GM21717 (cell line): ENCODE measurements at regions not wholly inside any gene's neighbourhood (a gene's known extent, or its start where the extent isn't known, plus 50 kb on each side); places are given as distances from the start of the nearest gene placed in this dataset.

Experiments
- ATAC-seq: cut with Tn5 transposase; IDR thresholded peaks from one replicate; pipeline ENCODE4 v1.9.1; 2021; ENCODE audit warnings: mild to moderate bottlenecking, moderate library complexity; ENCODE audit not compliant: unreplicated experiment

GRCh38 chr3:127033171-127033570 is 50.3 kb downstream of the PLXNA1 start:
- ATAC-seq = no peak

DNA sequence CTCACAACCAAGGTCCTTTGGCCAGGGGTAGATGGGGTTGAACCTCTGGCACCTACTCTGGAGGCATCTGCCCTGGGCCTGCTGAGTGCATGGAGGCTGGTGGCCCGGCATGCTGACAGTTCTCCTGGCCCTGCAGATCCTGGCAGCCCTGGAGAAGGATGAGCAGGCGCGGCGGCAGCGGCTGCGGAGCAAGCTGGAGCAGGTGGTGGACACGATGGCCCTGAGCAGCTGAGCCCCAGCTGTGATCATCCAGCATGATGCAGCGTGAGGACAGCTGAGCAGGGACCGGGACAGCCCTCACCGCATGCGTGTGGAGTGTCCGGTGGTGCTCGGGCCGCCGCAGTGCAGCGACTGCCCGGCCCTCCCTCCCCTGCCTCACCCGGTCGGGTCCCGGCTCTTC is 50.9 kb downstream of the PLXNA1 start:
- ATAC-seq = no peak

DNA sequence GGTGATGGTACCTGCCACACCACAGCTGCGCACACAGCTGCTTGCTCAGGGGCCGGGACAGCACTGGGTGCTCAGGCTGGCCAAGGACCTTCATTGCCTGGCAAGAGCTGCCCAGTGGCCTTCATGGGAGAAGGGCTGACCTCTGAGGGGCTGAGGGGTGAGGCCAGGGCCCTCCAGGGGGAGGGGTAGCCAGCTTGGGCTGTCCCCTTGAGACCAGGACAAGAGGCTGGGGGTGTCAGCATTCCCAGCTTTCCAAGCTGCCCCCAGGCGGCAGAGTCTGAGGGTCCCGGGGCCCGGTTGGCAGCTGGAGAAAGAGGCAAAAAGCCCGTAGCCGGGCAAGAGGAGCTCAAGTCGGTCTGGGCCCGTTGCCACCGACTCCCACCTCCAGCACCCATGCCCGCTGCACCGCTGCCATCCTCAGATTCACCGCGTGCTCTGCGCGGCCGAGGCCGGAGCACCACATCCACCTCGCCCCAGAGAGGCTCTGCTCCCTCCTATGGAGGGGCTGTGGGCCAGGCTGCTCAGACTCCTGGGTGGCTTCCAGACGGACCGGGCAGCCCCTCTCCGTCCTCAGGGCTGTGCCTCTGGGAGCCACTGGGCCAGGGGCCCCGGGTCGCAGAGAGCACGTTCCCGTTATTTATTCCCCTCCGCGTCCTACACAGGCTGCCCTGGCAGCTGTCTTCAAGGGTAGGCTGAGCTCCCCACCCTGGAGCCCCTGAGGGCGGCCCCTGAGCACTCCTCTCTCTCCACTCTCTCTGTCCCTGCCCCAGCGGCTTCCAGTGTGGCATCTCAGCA is 51.5 kb downstream of the PLXNA1 start:
- ATAC-seq = no peak

DNA sequence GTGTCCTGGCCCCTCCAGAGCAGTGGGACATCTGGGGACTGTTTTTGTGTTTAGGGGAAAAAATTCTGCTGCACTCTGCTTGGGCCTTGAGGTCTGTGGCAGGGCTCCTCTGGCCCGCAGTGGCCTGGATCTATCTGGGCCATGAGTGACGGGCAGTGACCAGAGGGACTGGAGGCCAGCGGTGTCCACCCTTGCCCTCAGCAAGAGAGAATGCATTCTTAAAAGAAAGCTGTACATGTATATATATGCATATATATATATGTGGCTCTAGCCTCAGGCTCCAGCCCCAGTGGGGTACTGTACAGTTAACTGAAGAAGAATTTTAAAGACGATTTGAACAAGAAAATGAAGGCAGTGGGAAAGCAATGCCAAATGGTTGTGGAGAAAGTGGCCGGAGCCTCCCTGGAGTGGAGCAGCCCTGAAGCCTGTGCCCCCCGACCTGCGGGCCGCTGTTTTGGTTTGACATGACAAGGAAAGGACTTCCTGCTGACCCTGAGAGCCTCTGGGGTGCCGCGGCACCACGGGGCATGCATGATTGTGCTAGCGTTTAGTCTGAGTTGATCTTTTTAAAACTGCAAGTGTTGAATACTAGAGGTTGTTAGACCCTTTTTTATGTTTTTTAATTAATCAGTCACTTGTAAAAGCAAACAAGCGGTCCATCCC is 52.2 kb downstream of the PLXNA1 start:
- no peak for ATAC-seq

- ATAC-seq = no peak
These were observed 52.8 kb downstream of the PLXNA1 start for GRCh38 chr3:127035677-127036076.

- ATAC-seq = no peak
These were observed 53.5 kb downstream of the PLXNA1 start for GRCh38 chr3:127036209-127037020.

GRCh38 chr3:127037021-127037400 is 54.1 kb downstream of the PLXNA1 start:
- no peak for ATAC-seq

GRCh38 chr3:127037418-127037841 is 54.5 kb downstream of the PLXNA1 start:
- no peak for ATAC-seq

- ATAC-seq = no peak
These were observed 55.1 kb downstream of the PLXNA1 start for GRCh38 chr3:127037971-127038446.

- ATAC-seq = no peak
These were observed 55.6 kb downstream of the PLXNA1 start for GRCh38 chr3:127038466-127038865.

- no peak for ATAC-seq
These were observed 56.1 kb downstream of the PLXNA1 start for GRCh38 chr3:127038923-127039581.

DNA sequence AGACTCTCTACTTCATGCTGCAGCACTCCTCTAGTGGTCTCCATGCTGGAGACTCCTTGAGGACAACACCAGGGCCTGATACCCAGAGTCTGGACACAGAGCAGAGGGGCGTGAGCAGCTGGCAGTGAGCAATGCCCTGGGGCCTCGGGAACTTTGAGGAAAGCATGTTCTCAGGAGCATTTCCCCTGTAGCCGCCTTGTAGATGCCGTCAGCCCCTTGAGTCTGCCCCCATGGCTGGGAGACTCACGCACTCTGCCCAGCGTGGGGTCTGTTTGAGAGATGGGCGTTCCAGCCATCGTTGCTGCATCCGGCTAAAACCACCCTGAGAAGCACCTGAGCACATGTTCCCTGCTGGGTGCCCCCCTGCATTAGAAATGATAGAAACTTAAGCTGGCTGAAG is 56.8 kb downstream of the PLXNA1 start:
- ATAC-seq = no peak

DNA sequence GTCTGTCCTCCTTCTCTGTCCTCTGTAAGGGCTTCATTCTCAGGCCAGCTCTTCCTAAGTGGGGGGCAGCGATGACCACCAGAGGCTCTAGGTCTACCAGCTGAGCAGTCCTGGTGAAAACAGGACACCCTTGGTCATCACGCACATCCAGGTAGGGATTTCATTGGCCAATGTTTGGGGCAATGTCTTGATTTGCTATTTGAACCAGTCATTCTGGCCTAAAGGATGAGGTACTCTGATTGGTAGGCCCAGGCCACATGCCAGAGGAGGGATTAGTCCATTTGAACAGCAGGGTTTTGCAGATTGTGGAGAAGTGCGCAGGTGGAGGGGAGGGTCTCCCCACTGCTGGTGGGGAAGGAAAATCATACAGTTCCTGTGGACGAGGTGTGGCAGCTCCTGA is 57.3 kb downstream of the PLXNA1 start:
- no peak for ATAC-seq

DNA sequence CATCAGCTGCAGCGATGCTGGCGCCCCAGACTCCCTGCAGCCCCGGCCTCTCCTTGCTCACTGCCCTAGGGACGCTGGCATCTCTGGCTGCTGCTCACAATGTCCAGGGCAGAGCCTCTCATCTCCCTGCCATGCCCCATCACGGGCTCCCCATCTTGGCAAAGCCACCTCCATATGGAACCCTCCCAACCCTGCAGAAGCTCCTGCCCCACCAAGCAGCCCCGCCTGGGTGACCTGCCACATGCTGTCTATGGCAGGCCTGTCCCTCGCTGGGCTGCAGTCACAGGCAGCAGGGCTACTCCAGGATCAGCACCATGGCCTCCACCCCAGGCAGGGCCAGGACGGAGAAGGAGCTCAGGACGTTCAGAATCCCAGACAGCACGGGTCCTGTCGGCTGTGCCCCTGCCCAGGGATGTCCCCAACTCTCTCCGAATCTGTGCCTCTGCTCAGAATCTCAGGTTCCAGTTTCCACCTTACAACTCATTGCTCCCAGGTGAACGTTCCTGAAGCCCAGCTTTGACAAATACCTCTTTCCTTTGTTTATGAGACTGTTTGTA is 58.4 kb downstream of the PLXNA1 start:
- no peak for ATAC-seq

GRCh38 chr3:127041933-127042332 is 59.0 kb downstream of the PLXNA1 start:
- no peak for ATAC-seq

DNA sequence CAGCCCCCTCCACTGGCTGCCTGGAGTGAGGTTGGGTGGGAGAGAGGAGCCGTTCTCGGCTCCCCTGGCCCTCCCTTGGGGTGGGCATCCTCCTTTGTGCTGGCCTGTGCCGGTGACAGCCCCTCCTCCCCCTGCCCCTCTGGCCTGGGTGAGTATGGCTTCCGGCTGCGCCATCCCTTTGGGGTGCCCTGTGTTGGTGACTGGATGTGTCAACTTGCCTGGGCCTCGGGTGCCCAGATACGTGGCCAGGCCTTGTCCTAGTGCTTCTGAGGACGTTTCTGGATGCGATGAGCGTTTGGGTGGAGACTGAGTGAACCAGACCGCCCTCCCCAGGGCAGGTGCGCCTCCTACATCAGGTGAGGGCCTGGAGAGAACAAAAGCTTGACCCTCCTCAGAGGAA is 59.7 kb downstream of the PLXNA1 start:
- no peak for ATAC-seq

DNA sequence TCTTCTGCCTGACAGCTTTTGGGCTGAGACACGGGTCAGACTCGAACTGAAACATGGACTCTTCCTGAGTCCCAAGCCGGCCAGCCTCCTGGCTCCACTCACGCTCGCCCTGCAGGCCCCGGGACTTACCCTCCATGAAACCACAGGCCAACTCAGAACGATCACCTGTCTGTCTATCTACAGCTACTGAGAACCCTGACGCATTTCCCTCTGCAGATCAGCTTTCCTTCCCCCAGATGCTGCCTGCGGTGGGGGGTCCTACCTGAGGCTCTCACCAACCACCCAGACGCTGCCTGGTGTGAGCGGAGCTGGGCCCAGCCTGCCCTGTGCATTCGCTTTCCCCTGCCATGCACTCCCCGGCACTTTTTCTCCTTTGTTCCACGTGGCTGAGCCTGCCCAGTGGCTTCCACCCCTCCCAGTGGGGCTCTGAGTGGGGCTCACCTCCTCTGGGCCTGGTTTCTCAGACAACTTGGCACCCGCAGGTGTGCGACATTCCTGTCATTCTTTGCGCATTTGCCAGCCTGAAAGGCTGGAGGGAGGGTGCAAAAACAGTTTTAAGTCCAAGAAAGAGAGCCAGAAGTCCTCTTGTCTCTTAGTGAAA is 60.2 kb downstream of the PLXNA1 start:
- ATAC-seq = no peak

DNA sequence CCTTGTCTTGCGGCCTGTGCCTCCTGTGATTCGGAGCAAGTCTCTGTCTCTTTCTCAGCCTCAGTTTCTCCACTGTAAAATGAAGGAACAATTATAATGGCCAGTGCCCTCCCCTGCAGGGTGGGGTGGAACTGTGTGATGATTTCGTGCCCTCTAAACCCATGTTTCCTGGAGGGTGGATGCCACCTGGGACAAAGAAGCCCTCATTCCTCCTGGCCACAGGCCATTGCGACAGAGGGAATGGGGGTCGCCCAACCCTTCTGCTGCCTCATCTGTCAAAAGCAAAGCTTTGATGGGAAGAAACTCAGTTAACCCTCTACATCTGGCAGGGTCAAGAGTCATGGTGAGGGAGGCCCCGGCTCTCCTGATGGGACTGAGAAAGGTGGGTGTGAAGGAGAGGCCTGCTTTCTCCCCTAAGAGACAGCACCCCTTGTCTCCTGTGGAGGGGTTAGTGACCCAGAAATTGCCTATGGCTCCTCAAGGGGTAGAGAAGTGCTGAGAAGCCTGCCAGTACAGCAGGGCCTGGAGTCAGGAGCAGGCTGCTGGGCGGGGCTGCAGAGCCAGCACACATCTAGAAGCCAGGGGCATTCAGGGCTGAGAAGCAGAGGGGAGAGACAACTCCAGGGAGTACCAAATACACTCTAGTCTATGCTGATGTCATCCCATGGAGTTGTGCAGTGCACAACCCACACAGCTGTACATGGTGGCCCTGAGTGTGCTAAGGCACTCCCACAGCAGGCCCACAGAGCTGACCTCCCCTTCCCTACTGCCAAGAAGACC is 61.0 kb downstream of the PLXNA1 start:
- ATAC-seq = no peak

DNA sequence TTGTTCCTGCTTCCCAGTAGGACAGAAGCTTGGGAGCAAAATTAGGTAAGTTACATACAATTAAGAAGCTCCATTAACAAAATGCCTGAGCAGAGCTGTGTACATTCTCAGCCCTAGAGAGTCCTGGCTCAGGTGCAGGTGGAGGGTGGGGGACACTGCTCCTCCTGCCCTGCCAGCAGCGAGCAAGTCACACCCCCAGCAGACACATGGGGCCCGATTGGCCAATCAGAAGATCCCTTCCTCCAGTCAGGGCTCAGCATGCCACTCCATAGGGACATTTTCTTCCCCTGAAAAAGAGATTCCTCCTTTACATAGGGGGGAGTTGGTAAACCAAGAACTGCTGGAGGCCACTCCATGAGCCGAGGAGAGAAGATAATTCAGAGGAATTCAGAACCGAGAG is 62.1 kb downstream of the PLXNA1 start:
- no peak for ATAC-seq
